DND-41 (cell line): ENCODE measurements at regions not wholly inside any gene's neighbourhood (a gene's known extent, or its start where the extent isn't known, plus 50 kb on each side); places are given as distances from the start of the nearest gene placed in this dataset.
A peak's percentile ranks its signal among the peaks of the same experiment; 100 is the strongest.

Experiments
- ATAC-seq: fragments of 200-7000 bp; cut with Tn5 transposase; 3 replicates; pipeline ENCODE4 v1.9.1; 2021; ENCODE audit warnings: low read depth; ENCODE audit not compliant: insufficient read depth
- DNase-seq: peaks from one replicate; pipeline ENCODE4 v3.0.0-alpha.2; 2020
- H2AFZ ChIP-seq: 2 replicates; pipeline ENCODE4 v1.6.0; 2012; ENCODE audit warnings: low read depth, low read length
- H3K27ac ChIP-seq: 2 replicates; pipeline ENCODE4 v1.5.1; 2012; ENCODE audit warnings: low read length, inconsistent platforms
- H3K27me3 ChIP-seq: fragments of 200-600 bp; sonication (generic); 2 replicates; pipeline ENCODE4 v1.6.0; 2012; ENCODE audit warnings: low read length, mild to moderate bottlenecking, inconsistent platforms; ENCODE audit not compliant: insufficient read depth, poor library complexity
- H3K36me3 ChIP-seq: 2 replicates; pipeline ENCODE4 v1.5.1; 2012; ENCODE audit warnings: low read length, inconsistent platforms; ENCODE audit not compliant: insufficient read depth
- H3K4me1 ChIP-seq: 2 replicates; pipeline ENCODE4 v1.5.1; 2012; ENCODE audit warnings: mild to moderate bottlenecking, low read length; ENCODE audit not compliant: insufficient read depth
- H3K4me2 ChIP-seq: 2 replicates; pipeline ENCODE4 v1.6.0; 2012; ENCODE audit warnings: mild to moderate bottlenecking, moderate library complexity, low read length, inconsistent platforms; ENCODE audit not compliant: insufficient read depth
- H3K4me3 ChIP-seq, 2 experiments: fragments of 200-600 bp in 1 of 2; shearing (Covaris generic) in 1 of 2; 2 replicates each; pipeline ENCODE4 v1.5.1; 2012 to 2016; ENCODE audit warnings: inconsistent platforms in 2 of 2, low read length in 2 of 2, mild to moderate bottlenecking in 2 of 2, low read depth in 1 of 2, moderate library complexity in 1 of 2
- H3K79me2 ChIP-seq: 2 replicates; pipeline ENCODE4 v1.6.0; 2012; ENCODE audit warnings: low read length, inconsistent platforms; ENCODE audit not compliant: insufficient read depth
- H3K9ac ChIP-seq: 2 replicates; pipeline ENCODE4 v1.6.0; 2012; ENCODE audit warnings: low read depth, mild to moderate bottlenecking, inconsistent platforms, low read length, moderate library complexity
- H3K9me3 ChIP-seq: 2 replicates; pipeline ENCODE4 v1.5.1; 2012; ENCODE audit warnings: low read length, moderate library complexity, mild to moderate bottlenecking, inconsistent platforms; ENCODE audit not compliant: insufficient read depth, severe bottlenecking
- H4K20me1 ChIP-seq: 2 replicates; pipeline ENCODE4 v1.6.0; 2012; ENCODE audit warnings: low read length; ENCODE audit not compliant: insufficient read depth
- CTCF ChIP-seq: IDR thresholded peaks from 2 replicates; pipeline ENCODE4 v1.5.1; 2012; ENCODE audit warnings: borderline replicate concordance, low read length, moderate library complexity, mild to moderate bottlenecking; ENCODE audit not compliant: poor library complexity, severe bottlenecking; ENCODE audit errors: extremely low read depth
- EZH2 ChIP-seq: IDR thresholded peaks from 3 replicates; pipeline ENCODE4 v1.6.1; 2012; ENCODE audit warnings: borderline replicate concordance, low read depth, mild to moderate bottlenecking, moderate library complexity, low read length, inconsistent platforms; ENCODE audit not compliant: severe bottlenecking

GRCh38 chr14:97073622-97074021 is 276.4 kb downstream of the VRK1 start:
- no peak overlapping the region for H3K4me2 ChIP-seq
- H3K79me2 ChIP-seq, result no peaks in the 10 kb centered on the region
- no peaks in the 10 kb centered on the region for H4K20me1 ChIP-seq
- DNase-seq (no peak), ATAC-seq (no peak)
- H3K27ac ChIP-seq, result no peak overlapping the region
- no peaks in the 10 kb centered on the region for H3K27me3 ChIP-seq
- TF ChIP-seq EZH2 (no peak), CTCF (no peak)
- H3K4me3 ChIP-seq, result no peak overlapping the region
- H3K9ac ChIP-seq, result no peak overlapping the region
- H2AFZ ChIP-seq, result no peak overlapping the region
- H3K4me1 ChIP-seq, result peaks cover 8% of the 10 kb centered on the region
- H3K9me3 ChIP-seq, result no peaks in the 10 kb centered on the region
- no peaks in the 10 kb centered on the region for H3K36me3 ChIP-seq

GRCh38 chr14:97074456-97074855 is 277.3 kb downstream of the VRK1 start:
- Histone ChIP-seq H3K36me3 (no peaks in the 10 kb centered on the region), H3K4me2 (no peak overlapping the region), H3K4me1 (peaks cover 8% of the 10 kb centered on the region), H2AFZ (no peak overlapping the region), H3K4me3 (no peak overlapping the region), H3K9me3 (no peaks in the 10 kb centered on the region), H3K27ac (no peak overlapping the region), H3K9ac (no peak overlapping the region), H3K79me2 (no peaks in the 10 kb centered on the region), H3K27me3 (no peaks in the 10 kb centered on the region), H4K20me1 (no peaks in the 10 kb centered on the region)
- DNase-seq (no peak), ATAC-seq (no peak)
- TF ChIP-seq CTCF (no peak), EZH2 (no peak)

- DNase-seq (no peak), ATAC-seq (no peak)
- Histone ChIP-seq H3K4me1 (peaks cover 8% of the 10 kb centered on the region), H3K36me3 (no peaks in the 10 kb centered on the region), H2AFZ (no peak overlapping the region), H4K20me1 (no peaks in the 10 kb centered on the region), H3K4me2 (no peak overlapping the region), H3K27me3 (no peaks in the 10 kb centered on the region), H3K27ac (no peak overlapping the region), H3K9ac (no peak overlapping the region), H3K4me3 (no peak overlapping the region), H3K79me2 (no peaks in the 10 kb centered on the region), H3K9me3 (no peaks in the 10 kb centered on the region)
- TF ChIP-seq EZH2 (no peak), CTCF (no peak)
These were observed 277.7 kb downstream of the VRK1 start for GRCh38 chr14:97074856-97075255.

GRCh38 chr14:97077253-97077653 is 280.1 kb downstream of the VRK1 start:
- peaks cover 8% of the 10 kb centered on the region for H3K4me1 ChIP-seq
- no peak overlapping the region for H2AFZ ChIP-seq
- H3K9me3 ChIP-seq, result no peaks in the 10 kb centered on the region
- H3K27ac ChIP-seq, result no peak overlapping the region
- H3K79me2 ChIP-seq, result no peaks in the 10 kb centered on the region
- peak; percentile 46 for DNase-seq
- no peak overlapping the region for H3K4me3 ChIP-seq
- no peaks in the 10 kb centered on the region for H3K27me3 ChIP-seq
- ATAC-seq, result peak; percentile 68; the same call in 2 of the 3 replicates
- H3K9ac ChIP-seq, result no peak overlapping the region
- TF ChIP-seq EZH2 (no peak), CTCF (no peak)
- no peaks in the 10 kb centered on the region for H3K36me3 ChIP-seq
- no peak overlapping the region for H3K4me2 ChIP-seq
- H4K20me1 ChIP-seq, result no peaks in the 10 kb centered on the region
